Stimulated activated CD8-positive, alpha-beta memory T cell treated with anti-CD3 and anti-CD28 coated beads, Interleukin-15, amount 100 ng/mL, for 1 hour (primary cell): ENCODE measurements at regions not wholly inside any gene's neighbourhood (a gene's known extent, or its start where the extent isn't known, plus 50 kb on each side); places are given as distances from the start of the nearest gene placed in this dataset.

ENCODE experiments used
- DNase-seq: peaks from one replicate; pipeline ENCODE4 v3.0.0-alpha.2; 2020; ENCODE audit warnings: low read depth

DNA sequence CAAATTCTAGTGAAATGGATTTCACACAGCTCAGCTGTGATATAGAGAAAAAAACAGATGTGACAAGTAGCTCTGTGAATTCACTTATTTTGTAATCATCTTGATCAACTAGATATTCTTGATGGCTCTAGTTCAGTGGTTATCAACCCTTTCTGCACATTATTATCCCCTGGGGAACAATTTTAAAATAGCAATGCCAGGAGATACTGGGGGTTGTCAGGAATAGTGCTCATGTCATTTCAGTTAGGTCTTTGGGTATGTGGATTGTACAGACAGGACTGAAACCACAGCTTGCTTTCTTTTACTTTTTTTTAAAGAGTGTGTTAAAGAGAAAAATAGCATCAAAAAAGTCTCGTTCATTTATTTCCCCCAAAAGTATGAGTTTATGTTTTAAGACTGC, 269.0 kb upstream of the PDGFD start:
- no peak for DNase-seq

DNA sequence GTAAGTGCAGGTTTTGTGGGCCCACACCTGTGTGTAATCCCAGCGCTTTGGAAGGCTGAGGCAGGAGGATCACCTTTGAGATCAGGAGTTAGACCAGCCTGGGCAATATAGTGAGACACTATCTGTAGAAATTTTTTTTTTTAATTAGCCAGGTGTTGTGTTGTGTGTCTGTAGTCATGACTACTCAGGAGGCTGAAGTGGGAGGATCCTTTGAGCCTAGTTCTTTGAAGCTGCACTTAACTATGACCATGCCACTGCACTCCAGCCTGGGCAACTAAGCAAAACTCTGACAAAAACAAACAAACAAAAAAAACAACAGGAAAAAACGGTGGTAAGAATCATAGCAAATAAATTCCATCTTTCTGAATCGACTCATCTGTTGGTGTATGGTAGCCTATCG, 268.6 kb upstream of the PDGFD start:
- no peak for DNase-seq

GRCh38 chr11:104422324-104422944, 258.5 kb upstream of the PDGFD start:
- DNase-seq: no peak

- no peak for DNase-seq
These were observed 246.4 kb upstream of the PDGFD start for GRCh38 chr11:104410336-104410735.

DNA sequence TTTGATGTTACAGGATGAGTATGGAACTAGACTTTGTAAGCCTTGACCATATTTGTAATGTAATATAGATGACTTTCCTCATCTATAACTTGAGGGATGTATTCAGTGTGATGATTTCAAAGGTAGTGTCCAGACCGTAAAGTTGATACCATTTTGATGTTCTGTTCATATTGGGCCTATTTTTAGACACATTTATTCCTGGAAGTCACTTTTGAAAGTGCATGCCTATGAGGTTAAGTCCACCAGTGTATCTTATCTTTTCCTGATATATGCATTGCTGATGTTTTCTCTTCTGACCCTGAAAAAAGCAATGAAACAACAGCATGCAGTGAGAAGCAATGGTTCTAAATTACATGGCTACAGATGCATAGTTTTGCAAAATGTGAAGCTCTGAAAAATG, 244.7 kb upstream of the PDGFD start:
- DNase-seq: no peak

DNA sequence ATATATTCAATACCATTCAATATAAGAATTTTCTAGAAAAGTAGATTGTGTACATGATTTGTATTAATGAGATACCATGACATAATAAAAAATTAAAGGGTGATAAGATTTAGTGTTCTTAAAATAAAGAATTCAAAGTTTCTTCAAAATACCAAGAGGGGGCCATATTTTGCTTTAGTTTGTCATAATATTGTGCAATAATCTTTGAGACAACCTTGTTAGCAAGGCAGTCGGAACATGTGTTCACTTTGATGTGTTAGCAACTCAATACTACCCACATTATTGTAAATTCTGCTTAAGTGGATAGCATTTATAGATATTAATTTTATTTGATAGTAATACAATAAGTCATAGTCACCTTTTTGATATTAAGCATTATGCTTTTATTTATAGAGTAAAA, 241.3 kb upstream of the PDGFD start:
- no peak for DNase-seq

DNA sequence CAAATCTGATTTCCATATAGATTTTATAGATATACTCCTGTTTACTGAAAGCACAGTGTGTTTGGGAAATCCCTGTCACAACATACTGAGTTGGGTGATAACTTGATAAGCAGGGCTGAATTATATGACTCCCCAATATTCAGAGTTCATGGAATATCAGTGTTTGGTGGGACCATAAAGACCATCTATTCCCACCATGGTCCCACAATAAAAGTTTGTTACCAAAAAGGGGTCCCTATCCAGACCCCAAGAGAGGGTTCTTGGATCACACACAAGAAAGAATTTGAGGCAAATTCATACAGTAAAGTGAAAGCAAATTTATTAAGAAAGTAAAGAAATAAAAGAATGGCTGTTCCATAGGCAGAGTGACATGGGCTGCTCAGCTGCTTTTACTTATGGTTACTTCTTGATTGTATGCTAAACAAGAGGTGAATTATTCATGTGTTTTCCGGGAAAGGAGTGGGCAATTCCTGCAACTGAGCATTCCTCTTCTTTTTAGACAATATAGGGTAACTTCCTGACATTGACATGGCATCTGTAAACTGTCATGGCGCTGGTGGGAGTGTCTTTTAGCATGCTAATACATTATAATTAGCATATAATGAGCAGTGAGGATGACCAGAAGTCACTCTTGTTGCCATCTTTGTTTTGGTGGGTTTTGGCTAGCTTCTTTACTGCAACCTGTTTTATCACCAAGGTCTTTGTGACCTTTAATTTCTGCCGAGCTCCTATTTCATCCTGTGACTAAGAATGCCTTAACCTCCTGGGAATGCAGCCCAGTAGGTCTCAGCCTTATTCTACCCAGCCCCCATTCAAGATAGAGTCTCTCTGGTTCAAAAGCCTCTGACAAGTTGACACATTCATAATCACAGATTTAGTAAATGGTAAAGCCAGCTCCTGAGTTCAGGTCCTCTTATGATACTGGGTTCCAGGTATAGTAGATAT, 240.6 kb upstream of the PDGFD start:
- no peak for DNase-seq

DNA sequence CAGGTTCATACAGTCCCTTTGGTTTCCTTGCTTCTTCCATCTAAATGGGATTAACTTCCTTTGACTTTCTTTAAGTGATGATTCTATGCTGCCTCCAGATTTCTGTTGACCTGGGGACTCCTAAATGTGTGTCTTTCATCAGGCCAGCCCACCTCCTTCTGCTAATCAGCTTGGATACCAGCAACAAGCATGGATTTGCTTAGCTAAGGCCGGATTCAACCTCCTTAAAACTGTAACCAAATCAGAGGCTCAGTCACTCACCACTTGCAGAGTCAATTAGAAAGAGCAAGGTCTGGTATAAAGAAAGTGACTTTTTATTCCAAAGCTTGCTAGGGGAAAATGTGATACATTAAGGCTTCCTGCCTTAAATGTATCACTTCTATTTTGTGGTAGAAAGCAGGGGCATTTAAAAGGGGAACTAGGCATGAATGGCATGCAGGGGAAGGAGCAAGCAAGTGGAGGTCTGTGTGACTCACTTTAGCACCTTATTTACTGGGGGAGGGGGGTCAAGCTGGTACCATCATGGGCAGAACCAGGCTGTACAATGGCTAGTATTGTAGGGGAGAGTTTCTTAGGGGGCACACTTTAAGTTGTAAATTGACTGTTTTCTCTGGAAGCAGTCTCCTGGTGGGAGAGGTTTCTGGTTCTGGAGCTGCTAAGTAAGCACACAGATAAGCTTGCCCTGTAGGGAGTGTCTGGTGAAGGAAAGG, 239.0 kb upstream of the PDGFD start:
- DNase-seq: no peak

GRCh38 chr11:104394508-104394907, 230.6 kb upstream of the PDGFD start:
- no peak for DNase-seq

- DNase-seq: no peak
These were observed 226.7 kb upstream of the PDGFD start for GRCh38 chr11:104390651-104391050.

GRCh38 chr11:104385884-104386283, 221.9 kb upstream of the PDGFD start:
- no peak for DNase-seq

GRCh38 chr11:104380358-104380757, 216.4 kb upstream of the PDGFD start:
- no peak for DNase-seq

GRCh38 chr11:104372111-104372510, 208.2 kb upstream of the PDGFD start:
- DNase-seq: no peak

- no peak for DNase-seq
These were observed 206.5 kb upstream of the PDGFD start for GRCh38 chr11:104370478-104370877.

DNA sequence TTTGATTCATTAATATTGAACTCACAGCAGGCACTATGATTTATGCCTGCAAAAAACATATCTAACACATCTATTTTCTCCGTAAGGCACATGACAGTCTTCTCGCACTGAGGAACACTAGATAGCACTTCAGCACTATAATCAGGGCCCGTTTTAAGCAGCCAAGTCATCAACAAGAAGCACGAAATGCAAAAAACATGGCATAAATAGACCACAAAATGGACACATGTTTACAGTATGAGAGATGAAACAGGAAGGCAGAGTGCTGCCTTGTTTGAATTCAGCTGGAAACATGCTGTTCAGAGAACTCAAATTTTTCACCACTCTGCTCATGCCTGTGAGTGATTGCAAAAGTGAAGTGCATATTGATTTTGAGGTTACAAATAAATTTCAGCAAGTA, 205.8 kb upstream of the PDGFD start:
- DNase-seq: no peak

DNA sequence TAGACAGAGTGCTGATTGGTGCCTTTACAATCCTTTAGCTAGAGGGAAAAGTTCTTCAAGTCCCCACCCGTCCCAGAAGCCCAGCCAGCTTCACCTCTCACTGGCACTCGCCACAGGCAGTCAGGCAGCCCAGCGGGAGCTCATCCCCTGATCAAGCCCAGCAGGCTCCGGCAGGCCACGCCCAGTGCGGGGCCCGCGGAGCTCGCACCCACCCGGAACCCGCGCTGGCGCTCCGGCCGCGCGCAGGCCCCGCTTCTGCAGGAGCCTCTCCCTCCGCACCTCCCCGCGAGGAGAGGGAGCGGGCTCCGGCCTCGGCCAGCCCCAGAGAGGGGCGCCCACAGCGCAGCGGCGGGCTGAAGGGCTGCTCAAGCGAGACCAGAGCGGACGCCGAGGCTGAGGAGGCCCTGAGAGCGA, 202.4 kb upstream of the PDGFD start:
- DNase-seq: no peak

DNA sequence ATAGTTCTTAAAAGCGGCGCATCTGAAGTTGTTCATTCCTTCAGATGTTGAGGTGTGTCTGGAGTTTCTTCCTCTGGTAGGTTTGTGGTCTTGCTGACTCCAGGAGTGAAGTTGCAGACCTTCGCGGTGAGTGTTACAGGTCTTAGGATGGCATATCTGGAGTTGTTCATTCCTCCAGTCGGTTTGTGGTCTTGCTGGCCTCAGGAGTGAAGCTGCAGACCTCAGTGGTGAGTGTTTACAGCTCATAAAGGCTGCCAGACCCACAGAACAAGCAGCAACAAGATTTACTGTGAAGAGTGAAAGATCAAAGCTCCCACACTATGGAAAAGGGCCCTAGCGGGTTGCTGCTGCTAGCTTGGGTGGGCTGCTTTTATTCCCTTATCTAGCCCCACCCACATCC, 201.7 kb upstream of the PDGFD start:
- no peak for DNase-seq

DNA sequence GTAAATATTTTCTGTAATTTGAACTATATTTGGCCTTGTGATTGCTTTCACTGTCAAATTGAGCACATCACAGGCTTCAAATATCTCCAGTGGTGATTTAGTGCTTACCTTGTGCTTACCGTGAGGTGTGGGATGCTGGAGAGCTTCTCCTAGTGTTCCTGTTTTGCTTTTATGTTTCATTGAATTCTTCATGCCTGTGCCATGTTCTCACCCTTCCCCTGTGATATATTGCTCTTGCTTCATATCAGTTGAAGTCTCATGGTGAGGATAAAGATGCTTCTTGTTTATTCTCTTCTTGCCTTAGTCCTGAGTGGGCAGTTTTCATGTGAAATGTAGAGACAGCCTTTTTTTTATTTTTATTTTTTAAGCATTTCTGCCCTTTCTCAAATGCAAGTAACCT, 198.0 kb upstream of the PDGFD start:
- DNase-seq: no peak

DNA sequence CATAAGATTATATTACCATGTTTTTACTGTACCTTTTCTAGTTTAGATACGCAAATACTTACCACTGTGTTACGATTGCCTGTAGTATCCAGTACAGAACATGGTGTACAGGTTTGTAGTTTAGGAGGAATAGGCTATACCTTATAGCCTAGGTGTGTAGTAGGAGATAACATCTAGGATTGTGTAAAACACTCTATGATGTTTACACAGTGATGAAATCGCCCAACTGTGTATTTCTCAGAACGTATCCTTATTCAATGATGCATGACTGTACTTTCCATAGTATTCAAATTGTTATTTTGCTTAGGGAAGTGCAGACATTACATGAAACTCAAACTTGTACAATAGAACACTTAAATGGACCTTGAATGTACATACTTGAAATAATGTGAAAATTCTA, 188.1 kb upstream of the PDGFD start:
- DNase-seq: no peak

DNA sequence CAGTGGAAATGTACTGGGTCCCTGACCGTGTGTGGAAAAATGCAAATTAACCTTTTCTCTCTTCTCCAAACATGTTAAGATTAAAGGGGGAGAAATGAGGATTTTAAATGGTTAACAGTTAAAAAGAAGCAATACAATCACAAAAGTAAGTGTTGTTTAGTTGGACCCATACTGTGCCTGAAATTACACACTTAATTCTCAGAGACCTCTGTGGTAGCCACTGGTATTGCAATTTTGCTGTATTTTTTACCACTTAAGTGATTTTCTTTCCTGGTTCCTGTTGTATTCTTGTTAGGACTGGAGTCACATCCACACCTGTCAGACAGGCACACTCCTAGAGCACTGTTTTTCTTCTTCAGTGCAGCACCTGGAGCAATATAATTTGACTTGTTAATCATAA, 179.6 kb upstream of the PDGFD start:
- no peak for DNase-seq

GRCh38 chr11:104340590-104340989, 176.6 kb upstream of the PDGFD start:
- no peak for DNase-seq

DNA sequence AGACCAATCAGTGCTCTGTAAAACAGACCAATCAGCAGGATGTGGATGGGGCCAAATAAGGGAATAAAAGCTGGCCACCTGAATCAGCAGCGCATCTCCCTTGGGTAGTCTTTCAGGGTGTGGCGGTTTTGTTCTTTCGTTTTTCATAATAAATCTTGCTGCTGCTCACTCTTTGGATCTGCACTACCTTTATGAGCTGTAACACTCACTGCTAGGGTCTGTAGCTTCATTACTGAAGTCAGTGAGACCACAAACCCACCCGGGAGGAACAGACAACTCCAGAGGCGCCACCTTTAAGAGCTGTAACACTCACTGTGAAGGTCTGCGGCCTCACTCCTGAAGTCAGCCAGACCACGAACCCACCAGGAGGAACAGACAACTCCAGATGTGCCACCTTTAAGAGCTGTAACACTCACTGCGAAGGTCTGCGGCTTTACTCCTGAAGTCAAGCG, 175.5 kb upstream of the PDGFD start:
- DNase-seq: no peak

DNA sequence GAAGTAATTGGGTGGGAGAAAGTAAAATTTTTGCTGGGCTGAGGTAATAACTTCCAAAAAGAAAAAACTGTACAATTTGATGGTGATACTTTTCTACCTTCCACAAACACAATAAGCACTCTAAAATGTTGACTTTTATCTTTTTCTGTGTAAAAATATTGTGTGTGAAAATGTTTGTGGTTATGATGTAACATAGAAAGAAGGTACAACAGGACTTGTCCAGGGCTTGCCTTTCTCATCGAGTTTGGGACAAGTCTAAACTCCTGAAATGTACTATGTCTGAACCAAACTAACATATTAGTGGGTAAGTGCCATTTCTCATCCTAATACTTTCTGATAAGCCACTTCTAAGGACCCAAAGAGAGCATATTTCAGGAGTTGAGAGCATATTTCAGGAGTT, 174.2 kb upstream of the PDGFD start:
- no peak for DNase-seq
